HCT116 (cell line): ENCODE measurements at regions not wholly inside any gene's neighbourhood (a gene's known extent, or its start where the extent isn't known, plus 50 kb on each side); places are given as distances from the start of the nearest gene placed in this dataset.

ENCODE experiments used
- ATAC-seq: fragments of 200-7000 bp; cut with Tn5 transposase; 2 replicates; pipeline ENCODE4 v1.9.1; 2020; ENCODE audit warnings: mild to moderate bottlenecking, moderate library complexity
- BruUV-seq: library from RNA; stranded (reverse); fragments of 400-500 nt; replicated peaks from 2 replicates; lab custom pipeline; 2021; lab: Mats Ljungman, UMichigan
- CTCF ChIA-PET: fragments of 300-600 bp; sonication (Branson Sonifier 250); formaldehyde crosslinking; loops from one replicate; lab custom pipeline; 2021; ENCODE audit warnings: antibody characterized with exemption; lab: Charles Lee
- POLR2A ChIA-PET: fragments of 300-600, 350-600 bp; sonication (Branson Sonifier 250); formaldehyde crosslinking; loops from one replicate; lab custom pipeline; 2021; ENCODE audit warnings: antibody characterized with exemption; lab: Charles Lee
- RAD21 ChIA-PET, 2 experiments: fragments of 300-600 bp; sonication (Branson Sonifier 250); formaldehyde crosslinking; loops; one replicate each; lab custom pipeline; 2023; ENCODE audit warnings: low total read pairs in 2 of 2; ENCODE audit not compliant: uncharacterized antibody in 2 of 2, unreplicated experiment in 2 of 2, low non-redundant PET in 1 of 2; lab: Charles Lee
- DNase-seq: peaks from one replicate; pipeline ENCODE4 v3.0.0-alpha.2; 2010; ENCODE audit warnings: low read depth, low spot score
- H2AFZ ChIP-seq: fragments of 200-600 bp; shearing (Covaris generic), sonication (generic); 2 replicates; pipeline ENCODE4 v1.6.1; 2017; ENCODE audit warnings: low read depth, mixed run types, mixed read lengths, antibody characterized with exemption, low read length; ENCODE audit not compliant: poor library complexity, severe bottlenecking
- H3K27ac ChIP-seq: 2 replicates; pipeline ENCODE4 v1.5.1; 2012; ENCODE audit warnings: low read depth, low read length
- H3K27me3 ChIP-seq: fragments of 200-600 bp; sonication (generic); 2 replicates; pipeline ENCODE4 v1.6.1; 2016; ENCODE audit warnings: mixed run types, low read length, mixed read lengths; ENCODE audit not compliant: insufficient read depth
- H3K36me3 ChIP-seq, 2 experiments: fragments of 200-500 bp in 1 of 2; fragments of 200-600 bp in 1 of 2; sonication (Bioruptor generic) in 1 of 2; sonication (generic) in 1 of 2; 2 replicates each; pipeline versions ENCODE4 v1.5.1 to v1.6.1; 2014 to 2016; ENCODE audit warnings: low read length in 2 of 2, inconsistent platforms in 1 of 2, mixed read lengths in 1 of 2, mixed run types in 1 of 2; ENCODE audit not compliant: insufficient read depth in 2 of 2, control insufficient read depth in 1 of 2
- H3K4me1 ChIP-seq, 2 experiments: fragments of 200-600 bp in 1 of 2; sonication (generic) in 1 of 2; 2 replicates each; pipeline versions ENCODE4 v1.5.1 to v1.6.1; 2012 to 2017; ENCODE audit warnings: low read length in 2 of 2, inconsistent platforms in 1 of 2, mild to moderate bottlenecking in 1 of 2, mixed read lengths in 1 of 2, mixed run types in 1 of 2, moderate library complexity in 1 of 2; ENCODE audit not compliant: insufficient read depth in 2 of 2, control insufficient read depth in 1 of 2
- H3K4me2 ChIP-seq: fragments of 200-600 bp; sonication (generic); 2 replicates; pipeline ENCODE4 v1.6.1; 2017; ENCODE audit warnings: mixed run types, low read length, mixed read lengths
- H3K4me3 ChIP-seq, 2 experiments: fragments of 200-600 bp in 1 of 2; sonication (generic) in 1 of 2; replicated peaks in 1 of 2; 2 replicates each; pipeline ENCODE4 v1.5.1; 2011 to 2016; ENCODE audit warnings: low read length in 2 of 2, control low read depth in 1 of 2, low read depth in 1 of 2, mild to moderate bottlenecking in 1 of 2, mixed read lengths in 1 of 2, mixed run types in 1 of 2
- H3K79me2 ChIP-seq: fragments of 200-600 bp; sonication (generic); 2 replicates; pipeline ENCODE4 v1.6.1; 2017; ENCODE audit warnings: mild to moderate bottlenecking, mixed run types, low read length, moderate library complexity, mixed read lengths; ENCODE audit not compliant: insufficient read depth
- H3K9ac ChIP-seq: fragments of 200-600 bp; sonication (generic); 2 replicates; pipeline ENCODE4 v1.6.1; 2016; ENCODE audit warnings: low read length, mixed read lengths
- H3K9me2 ChIP-seq: fragments of 200-600 bp; sonication (generic), shearing (Covaris generic); 2 replicates; pipeline ENCODE4 v1.6.1; 2017; ENCODE audit warnings: mixed run types, mild to moderate bottlenecking, moderate library complexity; ENCODE audit not compliant: insufficient read depth
- H3K9me3 ChIP-seq, 2 experiments: fragments of 200-500 bp in 1 of 2; fragments of 200-600 bp in 1 of 2; sonication (Bioruptor generic) in 1 of 2; sonication (generic) in 1 of 2; 2 replicates each; pipeline ENCODE4 v1.6.1; 2014 to 2017; ENCODE audit warnings: low read length in 2 of 2, mixed read lengths in 2 of 2, inconsistent platforms in 1 of 2, low read depth in 1 of 2, mild to moderate bottlenecking in 1 of 2, mixed run types in 1 of 2, moderate library complexity in 1 of 2; ENCODE audit not compliant: control insufficient read depth in 1 of 2, insufficient read depth in 1 of 2
- H4K20me1 ChIP-seq: fragments of 200-600 bp; sonication (generic), shearing (Covaris generic); 2 replicates; pipeline ENCODE4 v1.6.1; 2017; ENCODE audit warnings: mixed run types, mild to moderate bottlenecking, moderate library complexity; ENCODE audit not compliant: insufficient read depth
- ATF3 ChIP-seq: IDR thresholded peaks from 2 replicates; pipeline ENCODE4 v1.6.1; 2012
- CEBPB ChIP-seq: IDR thresholded peaks from 2 replicates; pipeline ENCODE4 v1.6.1; 2012; ENCODE audit warnings: low read depth
- EGR1 ChIP-seq: IDR thresholded peaks from 2 replicates; pipeline ENCODE4 v1.6.1; 2012; ENCODE audit warnings: low read depth
- ELF1 ChIP-seq: IDR thresholded peaks from 2 replicates; pipeline ENCODE4 v1.6.1; 2012; ENCODE audit warnings: low read depth, borderline replicate concordance
- EZH2 ChIP-seq: fragments of 200-600 bp; sonication (generic); IDR thresholded peaks from 2 replicates; pipeline ENCODE4 v1.6.1; 2017; ENCODE audit warnings: antibody characterized with exemption, mixed run types
- EZH2phosphoT487 ChIP-seq: fragments of 200-600 bp; IDR thresholded peaks from 2 replicates; pipeline ENCODE4 v1.6.1; 2018; ENCODE audit warnings: antibody characterized with exemption, borderline replicate concordance
- FOSL1 ChIP-seq: IDR thresholded peaks from 2 replicates; pipeline ENCODE4 v1.6.1; 2012; ENCODE audit warnings: low read depth
- JUND ChIP-seq: IDR thresholded peaks from 2 replicates; pipeline ENCODE4 v1.6.1; 2012
- POLR2A ChIP-seq: IDR thresholded peaks from 2 replicates; pipeline ENCODE4 v1.7.0; 2011; ENCODE audit warnings: borderline replicate concordance; ENCODE audit not compliant: insufficient read depth, insufficient read length; ENCODE audit errors: extremely low read depth
- POLR2AphosphoS5 ChIP-seq: IDR thresholded peaks from 2 replicates; pipeline ENCODE4 v1.6.1; 2011; ENCODE audit warnings: mild to moderate bottlenecking, low read depth, low read length, moderate library complexity
- RAD21 ChIP-seq: IDR thresholded peaks from 2 replicates; pipeline ENCODE4 v1.6.1; 2012; ENCODE audit warnings: low read depth, mild to moderate bottlenecking
- REST ChIP-seq: IDR thresholded peaks from 2 replicates; pipeline ENCODE4 v1.6.1; 2012; ENCODE audit warnings: low read depth
- SIN3A ChIP-seq: IDR thresholded peaks from 2 replicates; pipeline ENCODE4 v1.6.1; 2012; ENCODE audit warnings: low read depth
- SRF ChIP-seq: IDR thresholded peaks from 2 replicates; pipeline ENCODE4 v1.6.1; 2012; ENCODE audit warnings: low read depth
- YY1 ChIP-seq: IDR thresholded peaks from 2 replicates; pipeline ENCODE4 v1.6.1; 2011; ENCODE audit warnings: low read length, low read depth, moderate library complexity, mild to moderate bottlenecking; ENCODE audit not compliant: insufficient replicate concordance; ENCODE audit errors: extremely low read depth
- ZNF274 ChIP-seq: fragments of 200-500 bp; sonication (Bioruptor generic); IDR thresholded peaks from 2 replicates; pipeline ENCODE4 v1.6.1; 2014; ENCODE audit warnings: mild to moderate bottlenecking, low read depth, low read length, inconsistent platforms
- intact Hi-C: fragments of 100-400 bp; cut with micrococcal nuclease; formaldehyde crosslinking; loops from 2 replicates; pipeline ENCODE4 v1.10.0; 2022
- TF ChIP-seq, protein P1 (sequence below): IDR thresholded peaks from 2 replicates; pipeline ENCODE4 v1.6.1; 2011; ENCODE audit warnings: mild to moderate bottlenecking, low read length, moderate library complexity; ENCODE audit not compliant: insufficient replicate concordance; ENCODE audit errors: extremely low read depth
- TF ChIP-seq, protein P2 (sequence below), 3 experiments: fragments of 200-600 bp in 1 of 3; sonication (generic) in 1 of 3; IDR thresholded peaks in 2 of 3; conservative IDR thresholded peaks in 1 of 3; 2 replicates each; pipeline ENCODE4 v1.5.1; 2012 to 2017; ENCODE audit warnings: low read depth in 2 of 3, low read length in 2 of 3, antibody characterized with exemption in 1 of 3, borderline replicate concordance in 1 of 3, control low read depth in 1 of 3, mild to moderate bottlenecking in 1 of 3, mixed read lengths in 1 of 3, mixed run types in 1 of 3, moderate library complexity in 1 of 3; ENCODE audit not compliant: insufficient read depth in 1 of 3

- CTCF ChIA-PET: no interaction called here
These were observed 714.2 kb downstream of the SUCLG1 start for GRCh38 chr2:83744855-83745254.

More at GRCh38 chr2:83744855-83745254, 714.2 kb downstream of the SUCLG1 start:
- RAD21 ChIA-PET: no interaction called here
- Histone ChIP-seq H2AFZ (no peak overlapping the region), H3K27ac (no peak overlapping the region), H3K4me3 (no peak overlapping the region), H3K4me1 (no peaks in the 10 kb centered on the region), H3K79me2 (no peaks in the 10 kb centered on the region), H3K27me3 (no peaks in the 10 kb centered on the region), H3K9me3 (no peaks in the 10 kb centered on the region), H3K9ac (no peak overlapping the region), H3K36me3 (no peaks in the 10 kb centered on the region), H4K20me1 (no peaks in the 10 kb centered on the region), H3K4me2 (no peak overlapping the region), H3K9me2 (no peaks in the 10 kb centered on the region)
- TF ChIP-seq FOSL1: no peak
- TF ChIP-seq POLR2A: no peak
- no peak for TF ChIP-seq SIN3A
- no peak for TF ChIP-seq JUND
- TF ChIP-seq, protein P1, sequence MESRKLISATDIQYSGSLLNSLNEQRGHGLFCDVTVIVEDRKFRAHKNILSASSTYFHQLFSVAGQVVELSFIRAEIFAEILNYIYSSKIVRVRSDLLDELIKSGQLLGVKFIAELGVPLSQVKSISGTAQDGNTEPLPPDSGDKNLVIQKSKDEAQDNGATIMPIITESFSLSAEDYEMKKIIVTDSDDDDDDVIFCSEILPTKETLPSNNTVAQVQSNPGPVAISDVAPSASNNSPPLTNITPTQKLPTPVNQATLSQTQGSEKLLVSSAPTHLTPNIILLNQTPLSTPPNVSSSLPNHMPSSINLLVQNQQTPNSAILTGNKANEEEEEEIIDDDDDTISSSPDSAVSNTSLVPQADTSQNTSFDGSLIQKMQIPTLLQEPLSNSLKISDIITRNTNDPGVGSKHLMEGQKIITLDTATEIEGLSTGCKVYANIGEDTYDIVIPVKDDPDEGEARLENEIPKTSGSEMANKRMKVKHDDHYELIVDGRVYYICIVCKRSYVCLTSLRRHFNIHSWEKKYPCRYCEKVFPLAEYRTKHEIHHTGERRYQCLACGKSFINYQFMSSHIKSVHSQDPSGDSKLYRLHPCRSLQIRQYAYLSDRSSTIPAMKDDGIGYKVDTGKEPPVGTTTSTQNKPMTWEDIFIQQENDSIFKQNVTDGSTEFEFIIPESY: no peak
- TF ChIP-seq SRF: no peak
- no peak for TF ChIP-seq EZH2
- TF ChIP-seq EGR1: no peak
- TF ChIP-seq, protein P2, sequence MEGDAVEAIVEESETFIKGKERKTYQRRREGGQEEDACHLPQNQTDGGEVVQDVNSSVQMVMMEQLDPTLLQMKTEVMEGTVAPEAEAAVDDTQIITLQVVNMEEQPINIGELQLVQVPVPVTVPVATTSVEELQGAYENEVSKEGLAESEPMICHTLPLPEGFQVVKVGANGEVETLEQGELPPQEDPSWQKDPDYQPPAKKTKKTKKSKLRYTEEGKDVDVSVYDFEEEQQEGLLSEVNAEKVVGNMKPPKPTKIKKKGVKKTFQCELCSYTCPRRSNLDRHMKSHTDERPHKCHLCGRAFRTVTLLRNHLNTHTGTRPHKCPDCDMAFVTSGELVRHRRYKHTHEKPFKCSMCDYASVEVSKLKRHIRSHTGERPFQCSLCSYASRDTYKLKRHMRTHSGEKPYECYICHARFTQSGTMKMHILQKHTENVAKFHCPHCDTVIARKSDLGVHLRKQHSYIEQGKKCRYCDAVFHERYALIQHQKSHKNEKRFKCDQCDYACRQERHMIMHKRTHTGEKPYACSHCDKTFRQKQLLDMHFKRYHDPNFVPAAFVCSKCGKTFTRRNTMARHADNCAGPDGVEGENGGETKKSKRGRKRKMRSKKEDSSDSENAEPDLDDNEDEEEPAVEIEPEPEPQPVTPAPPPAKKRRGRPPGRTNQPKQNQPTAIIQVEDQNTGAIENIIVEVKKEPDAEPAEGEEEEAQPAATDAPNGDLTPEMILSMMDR (IDR thresholded peaks at IDR 0.05 in 2 of 3, conservative IDR thresholded peaks at IDR 0.05 in 1 of 3; ENCODE audit: borderline replicate concordance in 1 of 3, insufficient read depth in 1 of 3, low read depth in 2 of 3, low read length in 2 of 3): no peak
- TF ChIP-seq REST: no peak
- no peak for TF ChIP-seq CEBPB
- TF ChIP-seq ELF1: no peak
- no peak for TF ChIP-seq ZNF274
- TF ChIP-seq POLR2AphosphoS5: no peak
- no peak for TF ChIP-seq ATF3
- TF ChIP-seq YY1: no peak
- TF ChIP-seq EZH2phosphoT487: no peak
- TF ChIP-seq RAD21: no peak
- DNase-seq (no peak), ATAC-seq (no peak)
- POLR2A ChIA-PET: no interaction called here
- intact Hi-C loops: no loop called here
- BruUV-seq: no TSS peak
